BLaER1 treated with 17β-estradiol and CSF1 and Interleukin-3, amounts not matched to agents 10 nM and 100 nM (cell line): ENCODE measurements at regions not wholly inside any gene's neighbourhood (a gene's known extent, or its start where the extent isn't known, plus 50 kb on each side); places are given as distances from the start of the nearest gene placed in this dataset.

Experiments used
- H3K27ac ChIP-seq, 11 experiments: shearing (Covaris generic); formaldehyde crosslinking; 2 replicates each; pipeline ENCODE4 v1.8.1; 2022
- H3K27me3 ChIP-seq, 11 experiments: shearing (Covaris generic); formaldehyde crosslinking; 2 replicates each; pipeline ENCODE4 v1.8.1; 2022
- H3K36me3 ChIP-seq, 11 experiments: shearing (Covaris generic); formaldehyde crosslinking; 2 replicates each; pipeline ENCODE4 v1.8.1; 2022
- H3K4me1 ChIP-seq, 10 experiments: shearing (Covaris generic); formaldehyde crosslinking; 2 replicates each; pipeline ENCODE4 v1.8.1; 2022
- H3K4me2 ChIP-seq, 11 experiments: shearing (Covaris generic); formaldehyde crosslinking; 2 replicates each; pipeline ENCODE4 v1.8.1; 2022
- H3K4me3 ChIP-seq, 10 experiments: shearing (Covaris generic); formaldehyde crosslinking; 2 replicates each; pipeline ENCODE4 v1.8.1; 2022
- H3K9ac ChIP-seq, 11 experiments: shearing (Covaris generic); formaldehyde crosslinking; 2 replicates each; pipeline ENCODE4 v1.8.1; 2022
- H3K9me3 ChIP-seq, 11 experiments: shearing (Covaris generic); formaldehyde crosslinking; replicated peaks in 1 of 11; 2 replicates each; pipeline ENCODE4 v1.8.1; 2022
- H4K20me1 ChIP-seq, 11 experiments: shearing (Covaris generic); formaldehyde crosslinking; 2 replicates each; pipeline ENCODE4 v1.8.1; 2022
- Cebpa-rat ChIP-seq, 11 experiments: shearing (Covaris generic); IDR thresholded peaks; 2 replicates each; pipeline ENCODE4 v1.8.1; 2022

GRCh38 chr4:136748165-136748564, 784.1 kb downstream of the PCDH18 start:
- no peak overlapping the region for H3K4me3 ChIP-seq
- no peak overlapping the region for H3K4me2 ChIP-seq
- no peak overlapping the region for H3K9ac ChIP-seq
- H4K20me1 ChIP-seq, result no peaks in the 10 kb centered on the region
- H3K27ac ChIP-seq, result no peak overlapping the region
- H3K9me3 ChIP-seq, result peaks cover 10 to 24% (median 13%) of the 10 kb centered on the region in 11 experiments; a peak in 15 of 22 replicates
- H3K4me1 ChIP-seq, result no peaks in the 10 kb centered on the region
- TF ChIP-seq Cebpa-rat (IDR thresholded peaks at IDR 0.05), result no peak
- H3K36me3 ChIP-seq, result no peaks in the 10 kb centered on the region
- H3K27me3 ChIP-seq, result no peaks in the 10 kb centered on the region

- TF ChIP-seq Cebpa-rat (IDR thresholded peaks at IDR 0.05), result no peak
- Histone ChIP-seq H3K4me3 (no peak overlapping the region), H3K27ac (no peak overlapping the region), H3K9me3 (peaks cover 4 to 16% (median 8%) of the 10 kb centered on the region in 11 experiments; a peak in 8 of 22 replicates), H3K27me3 (no peaks in the 10 kb centered on the region), H3K4me2 (no peak overlapping the region), H3K36me3 (no peaks in the 10 kb centered on the region), H3K4me1 (no peaks in the 10 kb centered on the region), H3K9ac (no peak overlapping the region), H4K20me1 (no peaks in the 10 kb centered on the region)
Observed at GRCh38 chr4:136743238-136743637, 789.1 kb downstream of the PCDH18 start.

- Histone ChIP-seq H3K4me3 (no peak overlapping the region), H4K20me1 (no peaks in the 10 kb centered on the region), H3K27me3 (no peaks in the 10 kb centered on the region), H3K9me3 (peaks cover 4 to 16% (median 8%) of the 10 kb centered on the region in 11 experiments; a peak in 8 of 22 replicates), H3K36me3 (no peaks in the 10 kb centered on the region), H3K9ac (no peak overlapping the region), H3K4me2 (no peak overlapping the region), H3K27ac (no peak overlapping the region), H3K4me1 (no peaks in the 10 kb centered on the region)
- TF ChIP-seq Cebpa-rat (IDR thresholded peaks at IDR 0.05), result no peak
Observed at GRCh38 chr4:136742333-136742732, 790.0 kb downstream of the PCDH18 start.

- TF ChIP-seq Cebpa-rat (IDR thresholded peaks at IDR 0.05), result no peak
- no peak overlapping the region for H3K27ac ChIP-seq
- H3K4me1 ChIP-seq, result no peaks in the 10 kb centered on the region
- H3K4me2 ChIP-seq, result no peak overlapping the region
- H3K9me3 ChIP-seq, result peaks cover 4 to 16% (median 8%) of the 10 kb centered on the region in 11 experiments; a peak in 8 of 22 replicates
- no peak overlapping the region for H3K9ac ChIP-seq
- no peaks in the 10 kb centered on the region for H4K20me1 ChIP-seq
- no peaks in the 10 kb centered on the region for H3K36me3 ChIP-seq
- no peak overlapping the region for H3K4me3 ChIP-seq
- no peaks in the 10 kb centered on the region for H3K27me3 ChIP-seq
Observed at GRCh38 chr4:136741468-136741867, 790.8 kb downstream of the PCDH18 start.

GRCh38 chr4:136740326-136740725, 792.0 kb downstream of the PCDH18 start:
- no peak for TF ChIP-seq Cebpa-rat (IDR thresholded peaks at IDR 0.05)
- Histone ChIP-seq H3K27ac (no peak overlapping the region), H3K4me3 (no peak overlapping the region), H3K9me3 (peaks cover 4 to 16% (median 8%) of the 10 kb centered on the region in 11 experiments; a peak in 8 of 22 replicates), H3K4me1 (no peaks in the 10 kb centered on the region), H3K4me2 (no peak overlapping the region), H3K9ac (no peak overlapping the region), H3K27me3 (no peaks in the 10 kb centered on the region), H3K36me3 (no peaks in the 10 kb centered on the region), H4K20me1 (no peaks in the 10 kb centered on the region)

- Histone ChIP-seq H3K27me3 (no peaks in the 10 kb centered on the region), H3K27ac (no peak overlapping the region), H3K9me3 (no peaks in the 10 kb centered on the region), H3K4me3 (no peak overlapping the region), H3K9ac (no peak overlapping the region), H3K4me2 (no peak overlapping the region), H3K4me1 (no peaks in the 10 kb centered on the region), H3K36me3 (no peaks in the 10 kb centered on the region), H4K20me1 (no peaks in the 10 kb centered on the region)
- no peak for TF ChIP-seq Cebpa-rat (IDR thresholded peaks at IDR 0.05)
Observed at GRCh38 chr4:136737066-136737465, 795.2 kb downstream of the PCDH18 start.

- Histone ChIP-seq H3K9me3 (no peaks in the 10 kb centered on the region), H4K20me1 (no peaks in the 10 kb centered on the region), H3K4me2 (no peak overlapping the region), H3K9ac (no peak overlapping the region), H3K36me3 (no peaks in the 10 kb centered on the region), H3K4me1 (no peaks in the 10 kb centered on the region), H3K4me3 (no peak overlapping the region), H3K27ac (no peak overlapping the region), H3K27me3 (no peaks in the 10 kb centered on the region)
- TF ChIP-seq Cebpa-rat (IDR thresholded peaks at IDR 0.05), result no peak
Observed at GRCh38 chr4:136731025-136731424, 801.3 kb downstream of the PCDH18 start.

GRCh38 chr4:136725286-136726081, 806.8 kb downstream of the PCDH18 start:
- no peak for TF ChIP-seq Cebpa-rat (IDR thresholded peaks at IDR 0.05)
- Histone ChIP-seq H3K27ac (no peak overlapping the region), H3K4me2 (no peak overlapping the region), H3K9ac (no peak overlapping the region), H3K9me3 (no peaks in the 10 kb centered on the region), H3K36me3 (no peaks in the 10 kb centered on the region), H3K4me3 (no peak overlapping the region), H3K27me3 (no peaks in the 10 kb centered on the region), H3K4me1 (no peaks in the 10 kb centered on the region), H4K20me1 (no peaks in the 10 kb centered on the region)

- no peak overlapping the region for H3K4me3 ChIP-seq
- H3K27me3 ChIP-seq, result no peaks in the 10 kb centered on the region
- no peak overlapping the region for H3K9ac ChIP-seq
- TF ChIP-seq Cebpa-rat (IDR thresholded peaks at IDR 0.05), result no peak
- H3K4me1 ChIP-seq, result no peaks in the 10 kb centered on the region
- no peak overlapping the region for H3K27ac ChIP-seq
- H3K36me3 ChIP-seq, result no peaks in the 10 kb centered on the region
- peaks cover 0 to 11% (median 6%) of the 10 kb centered on the region in 11 experiments; a peak in 9 of 22 replicates for H3K9me3 ChIP-seq
- no peak overlapping the region for H3K4me2 ChIP-seq
- H4K20me1 ChIP-seq, result no peaks in the 10 kb centered on the region
Observed at GRCh38 chr4:136713140-136713539, 819.2 kb downstream of the PCDH18 start.

- H3K4me1 ChIP-seq, result no peaks in the 10 kb centered on the region
- no peaks in the 10 kb centered on the region for H4K20me1 ChIP-seq
- H3K9me3 ChIP-seq, result no peaks in the 10 kb centered on the region
- no peaks in the 10 kb centered on the region for H3K36me3 ChIP-seq
- no peak for TF ChIP-seq Cebpa-rat (IDR thresholded peaks at IDR 0.05)
- no peak overlapping the region for H3K27ac ChIP-seq
- H3K9ac ChIP-seq, result no peak overlapping the region
- no peak overlapping the region for H3K4me3 ChIP-seq
- H3K4me2 ChIP-seq, result no peak overlapping the region
- H3K27me3 ChIP-seq, result no peaks in the 10 kb centered on the region
Observed at GRCh38 chr4:136709897-136710296, 822.4 kb downstream of the PCDH18 start.
